HEK293T (cell line): ENCODE measurements at regions not wholly inside any gene's neighbourhood (a gene's known extent, or its start where the extent isn't known, plus 50 kb on each side); places are given as distances from the start of the nearest gene placed in this dataset.

Source experiments
- CTCF ChIA-PET: fragments of 350-600 bp; formaldehyde crosslinking; extraction: SDS; loops from one replicate; lab custom pipeline; 2021; ENCODE audit warnings: antibody characterized with exemption, inconsistent platforms; lab: Yijun Ruan, JAX
- POLR2A ChIA-PET: fragments of 350-600 bp; formaldehyde crosslinking; extraction: SDS; loops from one replicate; lab custom pipeline; 2020; ENCODE audit warnings: antibody characterized with exemption, inconsistent platforms; lab: Yijun Ruan, JAX
- DNase-seq: peaks from one replicate; pipeline ENCODE4 v3.0.0; 2012; ENCODE audit warnings: mixed read lengths; ENCODE audit errors: extremely low spot score
- ARNT ChIP-seq: fragments of 450-650 bp; IDR thresholded peaks from 2 replicates; pipeline ENCODE4 v1.6.1; 2017; ENCODE audit warnings: mild to moderate bottlenecking
- BHLHE40 ChIP-seq: fragments of 450-650 bp; IDR thresholded peaks from 2 replicates; pipeline ENCODE4 v1.6.1; 2016; ENCODE audit warnings: mild to moderate bottlenecking, moderate library complexity, borderline replicate concordance
- CTBP1 ChIP-seq: fragments of 450-650 bp; IDR thresholded peaks from 2 replicates; pipeline ENCODE4 v1.6.1; 2016; ENCODE audit warnings: borderline replicate concordance
- ELF4 ChIP-seq: fragments of 450-650 bp; IDR thresholded peaks from 2 replicates; pipeline ENCODE4 v1.6.1; 2017; ENCODE audit warnings: antibody characterized with exemption
- FOXA1 ChIP-seq: fragments of 450-650 bp; IDR thresholded peaks from 2 replicates; pipeline ENCODE4 v1.6.1; 2016; ENCODE audit warnings: mild to moderate bottlenecking
- FOXK2 ChIP-seq: fragments of 450-650 bp; IDR thresholded peaks from 2 replicates; pipeline ENCODE4 v1.6.1; 2016; ENCODE audit warnings: mild to moderate bottlenecking
- FOXM1 ChIP-seq: fragments of 450-650 bp; IDR thresholded peaks from 2 replicates; pipeline ENCODE4 v1.6.1; 2017; ENCODE audit warnings: mild to moderate bottlenecking, borderline replicate concordance
- HDGF ChIP-seq: fragments of 450-650 bp; IDR thresholded peaks from 2 replicates; pipeline ENCODE4 v1.6.1; 2017; ENCODE audit warnings: antibody characterized with exemption, borderline replicate concordance
- L3MBTL2 ChIP-seq: fragments of 450-650 bp; conservative IDR thresholded peaks from 2 replicates; pipeline ENCODE4 v1.6.1; 2016; ENCODE audit warnings: mild to moderate bottlenecking
- LEF1 ChIP-seq: fragments of 450-650 bp; IDR thresholded peaks from 2 replicates; pipeline ENCODE4 v1.6.1; 2017; ENCODE audit warnings: mild to moderate bottlenecking, borderline replicate concordance
- NFRKB ChIP-seq: fragments of 450-650 bp; IDR thresholded peaks from 2 replicates; pipeline ENCODE4 v1.6.1; 2016; ENCODE audit warnings: mild to moderate bottlenecking, moderate library complexity
- PKNOX1 ChIP-seq: fragments of 450-650 bp; IDR thresholded peaks from 2 replicates; pipeline ENCODE4 v1.6.1; 2016
- SP1 ChIP-seq: fragments of 450-650 bp; IDR thresholded peaks from 2 replicates; pipeline ENCODE4 v1.6.1; 2017
- SUZ12 ChIP-seq: fragments of 450-650 bp; IDR thresholded peaks from 2 replicates; pipeline ENCODE4 v1.6.1; 2016; ENCODE audit warnings: mild to moderate bottlenecking
- TARDBP ChIP-seq: fragments of 450-650 bp; IDR thresholded peaks from 2 replicates; pipeline ENCODE4 v1.6.1; 2016
- ZNF384 ChIP-seq: fragments of 450-650 bp; IDR thresholded peaks from 2 replicates; pipeline ENCODE4 v1.6.1; 2016

- DNase-seq = no peak
- TF ChIP-seq TARDBP (no peak), LEF1 (no peak), SUZ12 (no peak), ZNF384 (no peak), HDGF (no peak), PKNOX1 (no peak), ARNT (no peak), NFRKB (no peak)
- CTCF ChIA-PET = interaction anchor here (0.8 kb wide), 1 partner anchor 92 kb away, joined by 3 read pairs; no protein-coding TSS in a partner anchor
- POLR2A ChIA-PET = interaction anchor here (0.6 kb wide), 1 partner anchor 18 kb away, joined by 3 read pairs; no protein-coding TSS in a partner anchor
Measured at GRCh38 chr1:38118976-38119375, 72.4 kb upstream of the POU3F1 start.

- no peak for TF ChIP-seq FOXA1
- TF ChIP-seq ZNF384 = no peak
- CTCF ChIA-PET = no interaction called here
- DNase-seq = no peak
- POLR2A ChIA-PET = no interaction called here
Measured at GRCh38 chr1:38117444-38117887, 70.9 kb upstream of the POU3F1 start.

GRCh38 chr1:38115682-38116202 is 69.1 kb upstream of the POU3F1 start:
- POLR2A ChIA-PET = no interaction called here
- TF ChIP-seq PKNOX1 (no peak), FOXA1 (no peak), TARDBP (no peak)
- CTCF ChIA-PET = interaction anchor here (0.7 kb wide), 1 partner anchor 96 kb away, joined by 3 read pairs; no protein-coding TSS in a partner anchor
- no peak for DNase-seq

- ChIA-PET POLR2A (no interaction called here), CTCF (no interaction called here)
- no peak for DNase-seq
- TF ChIP-seq BHLHE40 (no peak), ARNT (no peak), PKNOX1 (no peak), ZNF384 (no peak), L3MBTL2 (no peak), NFRKB (no peak), TARDBP (no peak), SUZ12 (no peak), HDGF (no peak), FOXM1 (no peak), FOXA1 (no peak), SP1 (no peak)
Measured at GRCh38 chr1:38115226-38115625, 68.6 kb upstream of the POU3F1 start.

GRCh38 chr1:38114241-38115026 is 67.8 kb upstream of the POU3F1 start:
- DNase-seq = no peak
- TF ChIP-seq TARDBP (no peak), L3MBTL2 (no peak), SP1 (no peak), LEF1 (no peak), HDGF (no peak), BHLHE40 (no peak), ZNF384 (no peak), FOXM1 (no peak), NFRKB (no peak), ARNT (no peak), FOXA1 (no peak), ELF4 (no peak), SUZ12 (no peak), FOXK2 (no peak), PKNOX1 (no peak), CTBP1 (no peak)
- CTCF ChIA-PET = no interaction called here
- POLR2A ChIA-PET = no interaction called here

GRCh38 chr1:38113159-38113666 is 66.6 kb upstream of the POU3F1 start:
- CTCF ChIA-PET = no interaction called here
- TF ChIP-seq FOXA1 (no peak), LEF1 (no peak), BHLHE40 (no peak), PKNOX1 (no peak), SUZ12 (no peak)
- POLR2A ChIA-PET = no interaction called here
- no peak for DNase-seq
